ENCODE measurements at regions not wholly inside any gene's neighbourhood (a gene's known extent, or its start where the extent isn't known, plus 50 kb on each side); places are given as distances from the start of the nearest gene placed in this dataset.

DNA sequence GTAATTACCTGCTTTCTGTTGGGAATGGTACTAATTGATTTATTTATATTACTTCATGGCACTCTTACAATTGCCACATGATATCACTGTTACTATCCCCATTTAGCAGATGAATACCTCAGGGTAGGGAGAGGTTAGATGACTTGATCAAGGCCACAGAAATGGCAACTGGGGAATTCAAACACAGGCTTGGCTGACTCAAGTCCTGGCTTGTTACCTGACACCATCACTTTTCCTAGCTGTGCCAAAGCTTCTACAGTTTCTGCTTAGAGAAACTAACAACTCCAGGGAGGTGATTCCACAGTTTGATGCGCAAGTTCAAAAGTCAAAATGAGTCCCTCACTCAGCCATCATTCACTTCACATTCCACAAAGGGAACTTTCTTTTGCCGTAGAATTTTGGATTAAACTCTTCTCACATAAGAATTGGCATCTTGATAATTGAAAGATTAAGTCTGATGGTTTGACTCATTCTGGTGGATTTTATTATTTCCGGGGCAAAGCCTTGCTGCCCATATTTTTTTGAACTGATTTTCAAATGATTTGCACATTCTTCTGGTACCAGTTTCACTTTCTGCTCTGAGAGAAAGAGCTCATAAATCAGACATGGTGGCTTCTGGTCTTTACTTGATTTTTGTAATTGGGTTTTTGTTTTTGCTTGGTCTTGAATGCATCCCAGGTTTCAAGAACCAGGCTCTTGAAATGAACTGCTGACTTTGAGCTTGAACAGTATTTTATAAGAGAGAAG is 656.8 kb downstream of the BCL11A start:
- DNase-seq, result no peak

DNA sequence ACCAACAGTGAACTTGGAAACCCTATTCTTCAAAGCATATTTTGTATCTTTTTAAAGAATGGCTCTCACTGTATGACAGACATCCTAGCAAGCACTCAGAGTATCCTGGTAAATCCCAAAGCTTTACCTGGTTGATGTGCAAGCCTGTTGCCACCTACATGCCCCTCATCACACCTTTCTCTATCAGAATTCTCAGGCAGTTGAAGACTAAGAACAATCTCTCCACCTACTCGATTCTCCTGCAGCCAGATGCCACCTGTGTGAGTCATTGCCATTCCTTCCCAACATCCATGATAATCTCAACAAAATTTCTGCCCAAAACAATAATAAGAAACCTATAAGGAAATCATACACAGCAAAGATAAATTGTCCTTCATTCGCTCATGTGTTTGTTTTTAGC is 659.8 kb downstream of the BCL11A start:
- no peak for DNase-seq

DNA sequence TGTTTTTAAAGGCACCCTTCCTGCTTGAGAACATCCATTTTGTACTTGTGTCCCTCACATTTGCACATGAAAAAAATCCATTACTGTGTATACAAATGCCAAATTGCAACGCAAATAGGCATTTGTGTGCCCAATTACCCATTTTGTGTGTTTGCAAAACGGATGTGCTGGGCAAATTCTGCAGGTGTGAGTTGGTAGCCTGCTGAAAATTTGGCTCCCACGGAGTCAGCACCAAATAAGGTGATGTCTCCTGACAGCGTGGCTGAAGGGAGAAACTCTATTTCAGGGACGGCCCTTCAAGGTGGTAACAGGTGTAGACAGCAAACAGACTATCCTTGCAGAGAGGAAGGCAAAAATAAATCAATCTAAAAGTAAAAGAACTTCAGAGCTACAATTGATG is 661.1 kb downstream of the BCL11A start:
- DNase-seq, result no peak

DNA sequence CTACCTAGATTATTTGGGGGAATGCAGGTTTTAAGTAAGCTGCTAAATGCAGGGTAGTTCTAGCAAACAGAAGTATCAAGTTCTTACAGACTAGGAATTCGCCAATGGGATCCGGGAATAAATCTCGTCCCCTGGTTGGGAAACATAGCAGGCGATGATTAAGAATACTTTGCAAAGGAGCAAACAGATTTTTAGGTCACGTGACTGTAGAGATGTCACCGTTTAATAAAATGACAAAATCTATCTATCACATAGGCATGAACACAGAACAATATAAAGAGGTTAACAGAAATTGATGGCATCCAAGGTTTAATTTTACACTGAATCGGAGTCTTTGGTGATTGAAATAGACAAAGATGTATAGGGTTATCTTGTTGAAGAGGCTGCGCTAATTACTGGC is 664.1 kb downstream of the BCL11A start:
- no peak for DNase-seq

GRCh38 chr2:59888706-59889105 is 664.7 kb downstream of the BCL11A start:
- no peak for DNase-seq

DNA sequence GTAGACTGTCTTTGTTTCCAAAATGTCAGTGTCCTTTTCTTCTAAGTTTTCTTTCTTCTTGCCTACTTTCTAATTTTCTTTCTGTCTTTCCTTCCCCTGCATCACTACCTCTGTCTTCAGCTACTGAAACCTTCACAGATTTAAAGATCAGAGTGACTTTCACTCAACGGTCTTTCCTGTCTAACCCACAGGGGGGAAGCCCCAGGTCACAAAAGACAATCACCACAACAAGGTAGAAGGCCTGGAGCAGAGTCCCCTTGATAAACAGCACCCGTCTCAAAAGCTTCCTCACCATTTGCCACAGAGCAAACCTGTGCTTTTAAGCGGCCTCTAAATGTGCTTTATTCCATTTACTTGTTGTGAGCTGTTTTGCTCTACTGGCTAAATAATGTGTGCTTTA is 665.4 kb downstream of the BCL11A start:
- DNase-seq, result no peak

DNA sequence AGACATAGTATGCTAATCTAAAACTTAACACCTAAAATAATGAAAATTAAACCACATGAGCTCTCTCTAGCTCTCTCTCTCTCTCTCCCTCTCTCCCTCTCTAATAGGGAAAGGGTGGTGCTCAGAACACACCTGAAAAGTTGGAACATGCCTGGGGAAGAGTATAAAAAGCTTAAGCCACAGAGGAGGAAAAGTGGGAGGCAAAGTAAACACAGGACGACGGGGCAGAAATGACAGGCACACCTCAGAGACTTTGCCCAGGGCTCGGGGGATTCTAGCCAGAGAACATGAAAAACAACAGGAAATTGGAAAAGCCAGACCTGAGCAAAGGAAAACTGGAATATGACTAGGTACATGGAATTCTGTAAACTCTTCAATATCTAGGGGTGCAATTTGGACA is 666.1 kb downstream of the BCL11A start:
- DNase-seq, result no peak

GRCh38 chr2:59886759-59887158 is 666.7 kb downstream of the BCL11A start:
- DNase-seq, result no peak

DNA sequence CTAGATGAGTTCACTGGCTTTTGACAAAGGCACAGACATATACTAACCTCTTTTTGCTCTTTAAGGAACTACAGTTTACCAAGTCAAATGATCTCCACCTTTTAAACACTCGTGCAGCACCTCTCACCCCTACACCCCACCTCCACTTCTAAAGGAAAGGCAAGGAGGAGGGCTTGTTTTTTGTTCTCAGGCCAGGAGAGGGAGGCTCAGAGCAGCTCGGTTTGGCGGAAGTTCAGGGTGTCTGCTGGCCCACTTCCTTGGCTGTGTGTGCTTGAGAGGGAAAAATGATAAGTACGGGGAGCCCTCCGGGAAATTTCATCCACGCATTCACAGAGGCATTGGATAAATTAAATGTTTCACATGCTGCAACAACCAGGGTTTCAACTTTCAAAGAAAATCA is 667.9 kb downstream of the BCL11A start:
- no peak for DNase-seq

- no peak for DNase-seq
Observed at GRCh38 chr2:59884166-59884565, 669.3 kb downstream of the BCL11A start.

DNA sequence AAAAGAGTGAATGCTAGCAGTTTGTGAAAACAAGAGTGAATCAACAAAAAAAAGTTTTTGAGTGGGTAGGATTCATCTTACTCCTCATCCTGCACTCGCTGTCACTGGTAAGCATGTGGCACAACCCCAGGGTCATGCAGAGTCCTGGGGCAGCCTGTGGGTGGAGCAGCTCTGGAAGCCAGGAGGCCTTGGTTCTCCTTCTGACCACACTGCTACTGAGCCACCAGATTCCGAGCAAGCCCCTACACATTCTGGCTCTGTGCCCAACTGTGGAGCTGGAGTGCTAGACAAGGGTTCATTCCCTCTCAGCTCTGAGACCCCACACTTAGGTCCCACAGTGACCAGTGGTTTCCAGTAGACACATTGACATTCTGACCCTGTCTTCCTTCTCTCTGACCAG is 670.6 kb downstream of the BCL11A start:
- DNase-seq, result no peak

- no peak for DNase-seq
Observed at GRCh38 chr2:59882279-59882678, 671.2 kb downstream of the BCL11A start.

GRCh38 chr2:59881218-59881617 is 672.2 kb downstream of the BCL11A start:
- no peak for DNase-seq

- no peak for DNase-seq
Observed at GRCh38 chr2:59879700-59880131, 673.7 kb downstream of the BCL11A start.

- no peak for DNase-seq
Observed at GRCh38 chr2:59875836-59876235, 677.6 kb downstream of the BCL11A start.

GRCh38 chr2:59874971-59875755 is 678.3 kb downstream of the BCL11A start:
- no peak for DNase-seq

DNA sequence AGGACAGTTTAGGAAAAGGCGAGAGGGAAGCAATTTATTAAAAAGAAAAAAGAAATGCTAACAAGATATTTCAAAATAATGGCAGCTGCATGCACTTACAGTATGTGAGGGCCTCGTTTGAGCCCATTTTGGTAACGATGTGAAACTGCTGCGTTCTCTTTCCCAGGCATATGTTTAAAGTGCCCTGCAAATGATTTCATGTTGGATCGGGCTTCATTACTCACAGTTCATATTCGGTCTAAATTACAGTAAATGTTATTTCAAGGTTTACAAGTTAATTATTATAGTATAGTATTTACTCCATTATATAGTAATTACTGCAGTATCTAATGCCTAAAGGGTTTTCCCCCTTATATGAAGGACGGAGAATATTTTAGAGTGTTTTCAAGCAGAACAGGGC is 679.1 kb downstream of the BCL11A start:
- DNase-seq, result no peak

GRCh38 chr2:59871830-59872229 is 681.6 kb downstream of the BCL11A start:
- no peak for DNase-seq

DNA sequence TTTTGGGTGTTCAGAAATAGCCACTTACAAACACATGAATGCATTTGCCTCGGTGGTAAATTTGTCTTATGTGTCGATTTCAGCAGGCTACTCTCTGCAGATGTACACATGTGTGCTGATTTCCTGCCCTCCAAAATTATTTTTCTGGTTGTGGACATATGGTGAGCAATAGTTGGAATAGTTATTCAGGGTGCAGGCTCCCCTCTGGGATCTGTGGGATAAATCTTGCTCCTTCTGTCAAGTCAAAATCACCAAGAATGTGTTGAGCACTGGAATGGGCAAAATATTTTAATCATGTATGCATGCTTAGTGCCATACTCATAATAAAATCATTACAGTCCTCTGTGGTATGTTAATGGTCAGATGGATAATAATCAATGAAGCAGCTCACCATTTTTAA is 684.5 kb downstream of the BCL11A start:
- no peak for DNase-seq

DNA sequence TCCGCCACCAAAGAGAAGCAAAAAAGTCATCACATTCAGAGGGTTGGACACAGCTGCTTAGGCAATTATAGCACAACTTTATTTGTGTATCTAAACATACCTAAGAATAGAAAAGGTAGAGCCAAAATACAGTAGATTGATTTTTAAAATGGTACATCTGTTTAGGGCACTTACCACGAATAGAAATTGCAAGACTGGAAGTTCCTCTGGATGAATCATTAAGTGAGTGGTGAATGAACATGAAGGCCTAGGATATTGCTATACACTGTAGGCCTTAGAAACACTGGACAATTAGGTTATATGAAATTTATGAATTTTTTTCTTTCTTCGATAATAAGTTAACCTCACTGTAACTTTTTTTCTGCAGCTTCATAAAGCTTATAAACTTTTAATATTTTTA is 687.0 kb downstream of the BCL11A start:
- no peak for DNase-seq

- DNase-seq, result no peak
Observed at GRCh38 chr2:59858540-59858939, 694.9 kb downstream of the BCL11A start.

DNA sequence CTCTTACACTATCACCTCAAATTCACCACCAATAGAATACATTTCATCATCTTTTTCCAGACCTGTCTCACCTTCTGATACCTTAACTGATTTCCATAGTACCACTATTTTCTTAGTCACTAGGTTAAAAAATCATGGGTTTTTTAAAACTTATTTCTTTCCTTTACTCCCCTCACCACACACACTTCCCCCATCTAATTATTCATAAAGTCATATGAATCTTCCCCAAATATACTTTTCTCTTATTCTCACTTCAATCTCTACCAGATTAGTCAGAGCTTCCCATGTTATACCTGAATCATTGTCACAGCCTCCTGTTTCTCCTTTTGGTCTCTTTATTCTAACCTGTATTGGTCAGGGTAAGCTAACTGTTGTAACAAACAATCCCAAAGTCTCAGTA is 696.3 kb downstream of the BCL11A start:
- DNase-seq, result no peak

DNA sequence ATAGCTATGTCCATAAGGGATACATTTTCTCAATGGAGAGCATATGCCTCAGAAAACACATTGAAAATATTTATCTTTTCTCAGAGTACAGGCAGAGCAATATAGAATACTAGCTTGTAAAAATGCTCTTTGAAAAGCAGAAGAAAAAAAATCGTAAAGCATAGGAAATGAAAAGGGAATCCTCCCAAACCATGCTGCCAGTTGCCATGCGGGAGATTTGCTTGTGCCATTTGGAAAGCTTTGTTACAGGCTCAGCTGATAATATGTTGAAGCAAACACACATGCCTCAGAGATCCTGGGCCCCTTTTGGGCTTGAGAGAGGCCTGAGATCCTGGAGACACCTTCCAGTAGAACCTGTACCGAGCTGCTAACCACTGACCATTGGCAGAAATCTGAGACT is 697.1 kb downstream of the BCL11A start:
- DNase-seq, result no peak

- DNase-seq, result no peak
Observed at GRCh38 chr2:59853032-59853431, 700.4 kb downstream of the BCL11A start.
